Upper lobe of left lung (tissue), 6 donors: ENCODE measurements at regions not wholly inside any gene's neighbourhood (a gene's known extent, or its start where the extent isn't known, plus 50 kb on each side); places are given as distances from the start of the nearest gene placed in this dataset.

Experiments
- ATAC-seq, 2 donors: fragments of 200-7000 bp; cut with Tn5 transposase; one replicate each; pipeline ENCODE4 v1.9.1; 2022; ENCODE audit warnings: mild to moderate bottlenecking in 2 of 2, moderate library complexity in 2 of 2; ENCODE audit not compliant: low FRiP score in 2 of 2
- DNase-seq, 2 donors: peaks; one replicate each; pipeline ENCODE4 v3.0.0-alpha.2; 2019 to 2020
- H3K27ac ChIP-seq, 4 donors: fragments of 200-600 bp; sonication (generic); one replicate each; pipeline ENCODE4 v1.5.1; 2016 to 2019
- H3K27me3 ChIP-seq, 4 donors: fragments of 200-600 bp; sonication (generic); one replicate each; pipeline ENCODE4 v1.5.1; 2017 to 2019
- H3K36me3 ChIP-seq, 4 donors: fragments of 200-600 bp; sonication (generic); one replicate each; pipeline ENCODE4 v1.5.1; 2016 to 2019
- H3K4me1 ChIP-seq, 4 donors: fragments of 200-600 bp; sonication (generic); one replicate each; pipeline ENCODE4 v1.5.1; 2018 to 2019
- H3K4me3 ChIP-seq, 4 donors: fragments of 200-600 bp; sonication (generic); one replicate each; pipeline ENCODE4 v1.5.1; 2017 to 2019; ENCODE audit warnings: mild to moderate bottlenecking in 2 of 4, moderate library complexity in 1 of 4
- H3K9me3 ChIP-seq, 4 donors: fragments of 200-600 bp; sonication (generic); one replicate each; pipeline ENCODE4 v1.5.1; 2018 to 2019
- CTCF ChIP-seq, 6 experiments: fragments of 450-650 bp in 4 of 6; fragments of 200-600 bp in 2 of 6; sonication (generic) in 2 of 6; IDR thresholded peaks; one replicate each; pipeline ENCODE4 v1.5.1; 2016 to 2019; ENCODE audit warnings: antibody characterized with exemption in 6 of 6
- EP300 ChIP-seq, 4 donors: sonication (generic); formaldehyde crosslinking; IDR thresholded peaks; one replicate each; pipeline ENCODE4 v1.5.1; 2017; ENCODE audit warnings: antibody characterized with exemption in 4 of 4, control low read depth in 2 of 4
- POLR2A ChIP-seq, 4 donors: fragments of 450-650 bp; IDR thresholded peaks; one replicate each; pipeline ENCODE4 v1.5.1; 2016 to 2017; ENCODE audit warnings: antibody characterized with exemption in 4 of 4, mild to moderate bottlenecking in 2 of 4
- POLR2AphosphoS5 ChIP-seq, 2 donors: sonication (generic); formaldehyde crosslinking; IDR thresholded peaks; one replicate each; pipeline ENCODE4 v1.5.1; 2017; ENCODE audit warnings: antibody characterized with exemption in 2 of 2
- WGBS, 2 donors: methylation state at CpG; one replicate each; pipeline ENCODE4 v1.1.5; 2017 to 2018; 5-methylcytosine and 5-hydroxymethylcytosine counted together
- donor health status: DM: no; HTN: no; CAD: no; lungs with moderate emphysema.
- donor health status: DM: no; HTN: yes; CAD: no; lungs with severe emphysema.

- Histone ChIP-seq H3K9me3 (no peaks in the 10 kb centered on the region), H3K27me3 (no peaks in the 10 kb centered on the region), H3K4me1 (peaks cover 8 to 16% (median 10%) of the 10 kb centered on the region in 4 donors), H3K27ac (peak overlapping the region in 1 of 4 donors; percentile 34), H3K4me3 (no peak overlapping the region), H3K36me3 (no peaks in the 10 kb centered on the region)
- DNase-seq = no peak
- ATAC-seq = no peak
- TF ChIP-seq POLR2A (IDR thresholded peaks at IDR 0.05) (no peak), EP300 (IDR thresholded peaks at IDR 0.05) (no peak), CTCF (IDR thresholded peaks at IDR 0.05) (no peak), POLR2AphosphoS5 (IDR thresholded peaks at IDR 0.05) (no peak)
- 26 to 32% methylated on average over 2 of the region's 2 CpGs for WGBS, 2 donors
Observed at GRCh38 chr20:53872081-53872541, 198.3 kb downstream of the BCAS1 start.

- no peaks in the 10 kb centered on the region for H3K27me3 ChIP-seq
- ATAC-seq (no peak), DNase-seq (no peak)
- 78 to 81% methylated on average over 3 of the region's 3 CpGs for WGBS, 2 donors
- H3K4me3 ChIP-seq = no peak overlapping the region
- no peaks in the 10 kb centered on the region for H3K9me3 ChIP-seq
- H3K4me1 ChIP-seq = peaks cover 14 to 22% (median 16%) of the 10 kb centered on the region in 4 donors
- H3K36me3 ChIP-seq = no peaks in the 10 kb centered on the region
- TF ChIP-seq CTCF (IDR thresholded peaks at IDR 0.05) (no peak), EP300 (IDR thresholded peaks at IDR 0.05) (no peak), POLR2A (IDR thresholded peaks at IDR 0.05) (no peak)
- peak overlapping the region in 1 of 4 donors; percentile 34 for H3K27ac ChIP-seq
Observed at GRCh38 chr20:53871541-53871940, 198.9 kb downstream of the BCAS1 start.

GRCh38 chr20:53870426-53871315 lies 199.7 kb downstream of the BCAS1 start:
- H3K27ac ChIP-seq = peak overlapping the region in 1 of 4 donors; percentile 19
- 64 to 72% methylated on average over 9 of the region's 9 CpGs for WGBS, 2 donors

GRCh38 chr20:53869466-53870258 lies 200.7 kb downstream of the BCAS1 start:
- no peaks in the 10 kb centered on the region for H3K36me3 ChIP-seq
- H3K27ac ChIP-seq = peak overlapping the region in 3 of 4 donors; percentile 24 to 73 (median 56)
- no peaks in the 10 kb centered on the region for H3K9me3 ChIP-seq
- DNase-seq (peak in 1 of 2 donors; percentile 80), ATAC-seq (peak; percentile 91)
- H3K4me3 ChIP-seq = no peak overlapping the region
- no peaks in the 10 kb centered on the region for H3K27me3 ChIP-seq
- WGBS, 2 donors = 14 to 15% methylated on average over 8 of the region's 8 CpGs
- H3K4me1 ChIP-seq = peaks cover 29 to 34% (median 34%) of the 10 kb centered on the region in 4 donors
- peak; percentile 58 to 83 (median 74) for TF ChIP-seq CTCF (IDR thresholded peaks at IDR 0.05)
- TF ChIP-seq POLR2AphosphoS5 (IDR thresholded peaks at IDR 0.05) = no peak

More at GRCh38 chr20:53870426-53871315, 199.7 kb downstream of the BCAS1 start:
- no peaks in the 10 kb centered on the region for H3K9me3 ChIP-seq
- no peaks in the 10 kb centered on the region for H3K36me3 ChIP-seq
- peaks cover 19 to 25% (median 23%) of the 10 kb centered on the region in 4 donors for H3K4me1 ChIP-seq
- DNase-seq (no peak), ATAC-seq (no peak)
- no peak for TF ChIP-seq CTCF (IDR thresholded peaks at IDR 0.05)
- no peak for TF ChIP-seq POLR2AphosphoS5 (IDR thresholded peaks at IDR 0.05)
- TF ChIP-seq POLR2A (IDR thresholded peaks at IDR 0.05) = no peak
- TF ChIP-seq EP300 (IDR thresholded peaks at IDR 0.05) = no peak
- H3K4me3 ChIP-seq = no peak overlapping the region
- no peaks in the 10 kb centered on the region for H3K27me3 ChIP-seq
